LNCAP (cell line): ENCODE measurements at regions not wholly inside any gene's neighbourhood (a gene's known extent, or its start where the extent isn't known, plus 50 kb on each side); places are given as distances from the start of the nearest gene placed in this dataset.

Experiments used
- TF ChIP-seq, protein P1 (sequence below): fragments of 450-650 bp; IDR thresholded peaks from 2 replicates; pipeline ENCODE4 v1.5.1; 2017; ENCODE audit warnings: mild to moderate bottlenecking

GRCh38 chr17:20916383-20916782, 126.4 kb downstream of the USP22 start:
- TF ChIP-seq, protein P1, sequence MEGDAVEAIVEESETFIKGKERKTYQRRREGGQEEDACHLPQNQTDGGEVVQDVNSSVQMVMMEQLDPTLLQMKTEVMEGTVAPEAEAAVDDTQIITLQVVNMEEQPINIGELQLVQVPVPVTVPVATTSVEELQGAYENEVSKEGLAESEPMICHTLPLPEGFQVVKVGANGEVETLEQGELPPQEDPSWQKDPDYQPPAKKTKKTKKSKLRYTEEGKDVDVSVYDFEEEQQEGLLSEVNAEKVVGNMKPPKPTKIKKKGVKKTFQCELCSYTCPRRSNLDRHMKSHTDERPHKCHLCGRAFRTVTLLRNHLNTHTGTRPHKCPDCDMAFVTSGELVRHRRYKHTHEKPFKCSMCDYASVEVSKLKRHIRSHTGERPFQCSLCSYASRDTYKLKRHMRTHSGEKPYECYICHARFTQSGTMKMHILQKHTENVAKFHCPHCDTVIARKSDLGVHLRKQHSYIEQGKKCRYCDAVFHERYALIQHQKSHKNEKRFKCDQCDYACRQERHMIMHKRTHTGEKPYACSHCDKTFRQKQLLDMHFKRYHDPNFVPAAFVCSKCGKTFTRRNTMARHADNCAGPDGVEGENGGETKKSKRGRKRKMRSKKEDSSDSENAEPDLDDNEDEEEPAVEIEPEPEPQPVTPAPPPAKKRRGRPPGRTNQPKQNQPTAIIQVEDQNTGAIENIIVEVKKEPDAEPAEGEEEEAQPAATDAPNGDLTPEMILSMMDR: no peak

DNA sequence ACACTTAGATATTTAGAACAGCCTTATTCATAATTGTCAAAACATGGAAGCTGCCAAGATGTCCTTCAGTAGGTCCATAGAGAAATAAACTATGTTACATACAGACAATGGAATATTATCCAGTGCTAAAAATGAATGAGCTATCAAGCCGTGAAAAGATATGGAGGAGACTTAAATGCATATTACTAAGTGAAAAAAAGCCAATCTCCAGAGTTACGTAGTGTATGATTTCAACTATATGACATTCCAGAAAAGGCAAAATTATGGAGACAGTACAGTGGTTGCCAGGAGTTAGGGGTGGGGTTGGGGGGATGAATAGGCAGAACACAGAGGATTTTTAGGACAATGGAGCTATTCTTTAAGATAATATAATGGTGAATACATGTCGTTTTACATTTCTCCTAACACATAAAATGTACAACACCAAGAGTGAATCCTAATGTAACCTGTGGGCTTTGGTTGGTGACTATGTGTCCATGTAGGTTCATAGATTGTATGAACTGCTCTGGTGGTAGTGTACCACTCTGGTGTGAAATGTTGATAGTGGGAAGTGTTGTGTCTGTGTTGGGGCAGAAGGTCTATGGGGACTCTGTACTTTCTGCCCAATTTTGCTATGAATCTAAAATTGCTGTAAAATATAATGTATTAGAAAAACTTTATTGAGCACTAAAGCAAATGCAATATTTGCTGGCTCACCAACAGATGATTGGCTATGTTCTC, 122.6 kb downstream of the USP22 start:
- TF ChIP-seq, protein P1: no peak

GRCh38 chr17:20920815-20921199, 122.0 kb downstream of the USP22 start:
- TF ChIP-seq, protein P1: no peak

DNA sequence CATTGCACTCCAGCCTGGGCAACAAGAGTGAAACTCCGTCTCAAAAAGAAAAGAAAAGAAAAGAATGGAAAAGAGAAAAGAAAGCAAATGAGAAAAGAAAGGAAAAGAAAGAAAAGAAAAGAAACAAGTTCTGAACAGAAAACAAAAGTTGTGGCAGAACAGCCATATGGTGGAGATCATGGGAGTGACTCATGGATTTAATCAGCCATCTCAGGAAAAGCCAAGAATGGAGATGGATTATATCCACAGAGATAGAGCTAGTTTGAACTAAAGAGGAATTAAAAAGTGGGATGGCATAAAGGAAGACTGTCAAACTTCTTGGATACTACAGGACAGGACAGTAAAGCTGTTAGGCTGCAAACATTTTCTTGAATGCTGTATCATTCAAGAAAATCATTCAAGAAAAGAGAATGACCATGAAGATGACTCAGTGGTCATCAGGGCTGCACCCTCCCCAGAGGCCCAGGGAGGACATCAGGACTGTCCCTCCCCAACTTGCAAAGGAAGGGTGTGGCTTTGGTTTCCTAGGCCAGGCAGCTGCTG, 120.6 kb downstream of the USP22 start:
- TF ChIP-seq, protein P1: no peak

DNA sequence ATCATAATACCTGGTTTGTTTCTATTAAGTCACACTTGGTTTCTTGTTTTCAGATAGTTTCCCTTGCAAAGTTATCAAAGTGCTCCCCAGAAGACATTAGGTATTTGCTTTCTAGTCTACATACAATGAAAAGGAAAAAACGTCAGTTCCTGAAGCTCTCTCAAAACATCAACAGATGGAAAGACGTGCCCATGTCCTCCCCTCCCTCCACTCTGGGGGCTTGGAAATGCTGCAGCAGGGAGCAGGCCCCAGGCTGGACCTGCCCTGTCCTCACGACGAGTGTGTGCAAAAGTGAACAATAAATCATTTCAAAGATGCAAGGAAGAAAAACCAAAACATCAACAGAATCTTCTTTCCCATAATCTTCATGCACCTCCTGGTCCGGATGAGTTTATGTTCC, 118.5 kb downstream of the USP22 start:
- TF ChIP-seq, protein P1: no peak

DNA sequence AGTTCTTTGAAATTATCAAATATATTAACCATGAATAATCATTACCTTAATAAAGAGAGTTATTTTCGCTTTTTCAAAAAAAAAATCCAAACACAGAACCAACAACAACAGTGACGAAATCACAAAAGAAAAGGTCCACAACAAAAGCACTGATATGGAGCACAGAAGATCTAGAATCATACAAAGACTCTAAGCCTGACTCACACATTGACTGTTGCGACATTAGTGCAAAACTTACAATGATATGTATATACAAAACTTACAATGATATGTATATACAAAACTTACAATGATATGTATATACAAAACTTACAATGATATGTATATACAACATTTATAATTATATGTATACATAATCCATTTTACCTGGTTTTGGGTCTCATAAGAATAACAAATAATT, 117.7 kb downstream of the USP22 start:
- TF ChIP-seq, protein P1: no peak

DNA sequence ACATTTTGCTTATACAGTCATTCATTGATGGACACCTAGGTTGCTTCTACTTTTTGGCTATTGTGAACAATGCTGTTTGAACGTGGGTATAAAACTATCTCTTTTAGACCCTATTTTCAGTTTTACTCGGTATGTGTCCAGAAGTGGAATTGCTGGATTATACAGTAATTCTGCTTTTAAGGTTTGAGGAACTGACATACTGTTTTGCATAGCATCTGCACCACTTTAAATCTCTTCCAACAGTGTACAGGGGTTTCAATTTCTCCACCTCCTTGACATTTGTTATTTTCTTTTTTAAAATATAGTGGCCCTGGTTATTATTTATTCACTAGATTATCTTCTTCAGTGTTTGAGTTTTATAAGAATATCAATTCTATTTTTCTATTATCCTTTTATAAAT, 116.9 kb downstream of the USP22 start:
- TF ChIP-seq, protein P1: no peak
